Tibial nerve (tissue), 4 donors: ENCODE measurements at regions not wholly inside any gene's neighbourhood (a gene's known extent, or its start where the extent isn't known, plus 50 kb on each side); places are given as distances from the start of the nearest gene placed in this dataset.

Source experiments
- EP300 ChIP-seq, 2 donors: sonication (generic); formaldehyde crosslinking; IDR thresholded peaks; one replicate each; pipeline ENCODE4 v1.6.1; 2017; ENCODE audit warnings: antibody characterized with exemption in 2 of 2, mild to moderate bottlenecking in 1 of 2
- POLR2A ChIP-seq, 2 donors: fragments of 450-650 bp; IDR thresholded peaks; one replicate each; pipeline ENCODE4 v1.6.1; 2017; ENCODE audit warnings: antibody characterized with exemption in 2 of 2, mild to moderate bottlenecking in 2 of 2, moderate library complexity in 2 of 2
- TF ChIP-seq, protein P1 (sequence below), 5 experiments: fragments of 200-600 bp in 3 of 5; fragments of 450-650 bp in 2 of 5; sonication (generic) in 3 of 5; IDR thresholded peaks; one replicate each; pipeline ENCODE4 v1.5.1; 2016 to 2019; ENCODE audit warnings: antibody characterized with exemption in 5 of 5, mild to moderate bottlenecking in 3 of 5, moderate library complexity in 2 of 5

DNA sequence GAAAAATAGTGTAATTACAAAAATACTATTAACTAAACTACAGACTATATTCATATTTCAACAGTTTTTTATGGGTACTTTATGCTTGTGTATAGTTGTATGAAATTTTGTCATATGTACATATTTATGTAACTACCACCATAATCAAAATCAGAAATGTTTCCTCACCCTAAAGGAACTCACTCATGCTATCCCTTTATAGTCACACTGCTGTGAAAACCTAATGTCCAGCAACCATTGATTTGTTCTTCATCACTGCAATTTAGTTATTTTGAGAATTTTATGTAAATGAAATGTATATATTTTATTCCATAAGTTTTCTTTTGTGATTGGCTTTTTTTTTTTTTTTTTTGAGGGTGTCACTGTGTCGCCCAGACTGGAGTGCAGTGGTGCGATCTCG is 278.9 kb upstream of the SLC16A7 start:
- TF ChIP-seq, protein P1, sequence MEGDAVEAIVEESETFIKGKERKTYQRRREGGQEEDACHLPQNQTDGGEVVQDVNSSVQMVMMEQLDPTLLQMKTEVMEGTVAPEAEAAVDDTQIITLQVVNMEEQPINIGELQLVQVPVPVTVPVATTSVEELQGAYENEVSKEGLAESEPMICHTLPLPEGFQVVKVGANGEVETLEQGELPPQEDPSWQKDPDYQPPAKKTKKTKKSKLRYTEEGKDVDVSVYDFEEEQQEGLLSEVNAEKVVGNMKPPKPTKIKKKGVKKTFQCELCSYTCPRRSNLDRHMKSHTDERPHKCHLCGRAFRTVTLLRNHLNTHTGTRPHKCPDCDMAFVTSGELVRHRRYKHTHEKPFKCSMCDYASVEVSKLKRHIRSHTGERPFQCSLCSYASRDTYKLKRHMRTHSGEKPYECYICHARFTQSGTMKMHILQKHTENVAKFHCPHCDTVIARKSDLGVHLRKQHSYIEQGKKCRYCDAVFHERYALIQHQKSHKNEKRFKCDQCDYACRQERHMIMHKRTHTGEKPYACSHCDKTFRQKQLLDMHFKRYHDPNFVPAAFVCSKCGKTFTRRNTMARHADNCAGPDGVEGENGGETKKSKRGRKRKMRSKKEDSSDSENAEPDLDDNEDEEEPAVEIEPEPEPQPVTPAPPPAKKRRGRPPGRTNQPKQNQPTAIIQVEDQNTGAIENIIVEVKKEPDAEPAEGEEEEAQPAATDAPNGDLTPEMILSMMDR (IDR thresholded peaks at IDR 0.05) = no peak
- no peak for TF ChIP-seq POLR2A (IDR thresholded peaks at IDR 0.05)
- no peak for TF ChIP-seq EP300 (IDR thresholded peaks at IDR 0.05)
